CD4-positive, alpha-beta T cell (primary cell): ENCODE measurements at regions not wholly inside any gene's neighbourhood (a gene's known extent, or its start where the extent isn't known, plus 50 kb on each side); places are given as distances from the start of the nearest gene placed in this dataset.

Experiments used
- ATAC-seq: fragments of 200-7000 bp; cut with Tn5 transposase; one replicate; pipeline ENCODE4 v1.10.0; 2022; ENCODE audit warnings: mild to moderate bottlenecking; ENCODE audit not compliant: poor library complexity
- CTCF ChIA-PET: fragments of 350-600 bp; sonication (Branson Sonifier 250); formaldehyde crosslinking; loops from one replicate; lab custom pipeline; 2021; ENCODE audit warnings: antibody characterized with exemption, inconsistent platforms; lab: Charles Lee
- POLR2A ChIA-PET: fragments of 350-600 bp; sonication (Branson Sonifier 250); formaldehyde crosslinking; loops from one replicate; lab custom pipeline; 2021; ENCODE audit warnings: antibody characterized with exemption, inconsistent platforms; lab: Charles Lee
- DNase-seq, 14 experiments: peaks; one replicate each; pipeline ENCODE4 v3.0.0-alpha.2; 2013 to 2020; ENCODE audit warnings: mixed read lengths in 2 of 14
- H3K27ac ChIP-seq, 2 donors: one replicate each; pipeline versions ENCODE4 v1.5.1 to v1.7.0; 2013; ENCODE audit warnings: low read length in 2 of 2, low read depth in 1 of 2, mild to moderate bottlenecking in 1 of 2
- H3K27me3 ChIP-seq, 2 experiments: 1 replicate in 1 of 2; 2 replicates in 1 of 2; pipeline versions ENCODE4 v1.6.1 to v1.7.0; 2013; ENCODE audit warnings: low read length in 2 of 2, control low read depth in 1 of 2, mild to moderate bottlenecking in 1 of 2, moderate library complexity in 1 of 2; ENCODE audit not compliant: insufficient read depth in 2 of 2, control insufficient read depth in 1 of 2
- H3K36me3 ChIP-seq: one replicate; pipeline ENCODE4 v1.6.1; 2013; ENCODE audit warnings: low read length, control low read depth; ENCODE audit not compliant: insufficient read depth
- H3K4me1 ChIP-seq: one replicate; pipeline ENCODE4 v1.6.1; 2013; ENCODE audit warnings: low read length, control low read depth; ENCODE audit not compliant: insufficient read depth
- H3K4me3 ChIP-seq: one replicate; pipeline ENCODE4 v1.5.1; 2013; ENCODE audit warnings: mild to moderate bottlenecking, low read length, moderate library complexity
- H3K9me3 ChIP-seq, 2 experiments: 1 replicate in 1 of 2; 2 replicates in 1 of 2; pipeline versions ENCODE4 v1.6.1 to v1.7.0; 2013; ENCODE audit warnings: low read length in 2 of 2, mild to moderate bottlenecking in 2 of 2, control low read depth in 1 of 2, moderate library complexity in 1 of 2; ENCODE audit not compliant: control insufficient read depth in 1 of 2, insufficient read depth in 1 of 2
- H3K27ac Mint-ChIP-seq: one replicate; pipeline ENCODE4 v1.8.0; 2020; ENCODE audit warnings: mixed read lengths
- H3K27me3 Mint-ChIP-seq: one replicate; pipeline ENCODE4 v1.8.0; 2021; ENCODE audit warnings: mixed read lengths
- H3K36me3 Mint-ChIP-seq: one replicate; pipeline ENCODE4 v1.8.0; 2021; ENCODE audit warnings: low read depth, mixed read lengths
- H3K4me1 Mint-ChIP-seq: one replicate; pipeline ENCODE4 v1.8.0; 2021; ENCODE audit warnings: low read depth, mixed read lengths
- H3K4me3 Mint-ChIP-seq: one replicate; pipeline ENCODE4 v1.8.0; 2020; ENCODE audit warnings: mild to moderate bottlenecking, mixed read lengths
- H3K9me3 Mint-ChIP-seq: one replicate; pipeline ENCODE4 v1.8.0; 2020; ENCODE audit warnings: mixed read lengths
- intact Hi-C, 2 experiments: fragments of 100-400 bp; cut with DNase I in 1 of 2; cut with micrococcal nuclease in 1 of 2; formaldehyde crosslinking; loops; one replicate each; pipeline versions ENCODE4 v1.15.1 to v1.9.0; 2023 to 2025; cut with DNase I, micrococcal nuclease
- TF ChIP-seq, protein P1 (sequence below): fragments of 200-600 bp; IDR thresholded peaks from one replicate; pipeline ENCODE4 v1.8.0; 2022; ENCODE audit warnings: antibody characterized with exemption, mild to moderate bottlenecking

DNA sequence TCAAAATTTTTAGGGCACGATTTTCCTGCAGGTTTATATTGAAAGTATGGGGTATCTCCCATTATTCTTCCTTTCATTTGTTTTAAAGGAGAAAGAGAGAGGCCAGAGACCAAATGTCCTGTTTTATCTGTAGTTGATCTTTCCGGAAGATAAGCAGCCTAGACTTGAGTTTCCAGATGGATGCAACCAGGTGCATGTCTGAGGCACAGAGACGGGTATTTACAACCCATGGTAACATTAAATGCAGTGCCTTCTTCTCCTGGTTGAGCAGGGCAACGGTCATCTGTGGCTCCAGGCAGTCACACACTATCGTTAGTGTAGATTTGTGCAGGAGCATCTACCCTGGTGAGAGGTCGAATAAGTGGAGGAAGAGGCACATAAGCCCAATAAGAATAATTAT, 1507.1 kb downstream of the UQCRFS1 start:
- H3K4me3 Mint-ChIP-seq, result no peak overlapping the region
- TF ChIP-seq, protein P1, sequence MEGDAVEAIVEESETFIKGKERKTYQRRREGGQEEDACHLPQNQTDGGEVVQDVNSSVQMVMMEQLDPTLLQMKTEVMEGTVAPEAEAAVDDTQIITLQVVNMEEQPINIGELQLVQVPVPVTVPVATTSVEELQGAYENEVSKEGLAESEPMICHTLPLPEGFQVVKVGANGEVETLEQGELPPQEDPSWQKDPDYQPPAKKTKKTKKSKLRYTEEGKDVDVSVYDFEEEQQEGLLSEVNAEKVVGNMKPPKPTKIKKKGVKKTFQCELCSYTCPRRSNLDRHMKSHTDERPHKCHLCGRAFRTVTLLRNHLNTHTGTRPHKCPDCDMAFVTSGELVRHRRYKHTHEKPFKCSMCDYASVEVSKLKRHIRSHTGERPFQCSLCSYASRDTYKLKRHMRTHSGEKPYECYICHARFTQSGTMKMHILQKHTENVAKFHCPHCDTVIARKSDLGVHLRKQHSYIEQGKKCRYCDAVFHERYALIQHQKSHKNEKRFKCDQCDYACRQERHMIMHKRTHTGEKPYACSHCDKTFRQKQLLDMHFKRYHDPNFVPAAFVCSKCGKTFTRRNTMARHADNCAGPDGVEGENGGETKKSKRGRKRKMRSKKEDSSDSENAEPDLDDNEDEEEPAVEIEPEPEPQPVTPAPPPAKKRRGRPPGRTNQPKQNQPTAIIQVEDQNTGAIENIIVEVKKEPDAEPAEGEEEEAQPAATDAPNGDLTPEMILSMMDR, result no peak
- ATAC-seq, result no peak
- H3K27me3 ChIP-seq, result no peaks in the 10 kb centered on the region
- no peak overlapping the region for H3K4me3 ChIP-seq
- intact Hi-C loops, result no loop called here
- no peaks in the 10 kb centered on the region for H3K4me1 ChIP-seq
- no peaks in the 10 kb centered on the region for H3K36me3 Mint-ChIP-seq
- peaks cover 13% of the 10 kb centered on the region for H3K9me3 Mint-ChIP-seq
- ChIA-PET POLR2A (no interaction called here), CTCF (no interaction called here)
- no peaks in the 10 kb centered on the region for H3K4me1 Mint-ChIP-seq
- no peak overlapping the region for H3K27ac Mint-ChIP-seq
- H3K27me3 Mint-ChIP-seq, result no peaks in the 10 kb centered on the region
- no peaks in the 10 kb centered on the region for H3K36me3 ChIP-seq
- H3K27ac ChIP-seq, result no peak overlapping the region
- no peak for DNase-seq
- peaks cover 3 to 9% of the 10 kb centered on the region in 2 experiments for H3K9me3 ChIP-seq

DNA sequence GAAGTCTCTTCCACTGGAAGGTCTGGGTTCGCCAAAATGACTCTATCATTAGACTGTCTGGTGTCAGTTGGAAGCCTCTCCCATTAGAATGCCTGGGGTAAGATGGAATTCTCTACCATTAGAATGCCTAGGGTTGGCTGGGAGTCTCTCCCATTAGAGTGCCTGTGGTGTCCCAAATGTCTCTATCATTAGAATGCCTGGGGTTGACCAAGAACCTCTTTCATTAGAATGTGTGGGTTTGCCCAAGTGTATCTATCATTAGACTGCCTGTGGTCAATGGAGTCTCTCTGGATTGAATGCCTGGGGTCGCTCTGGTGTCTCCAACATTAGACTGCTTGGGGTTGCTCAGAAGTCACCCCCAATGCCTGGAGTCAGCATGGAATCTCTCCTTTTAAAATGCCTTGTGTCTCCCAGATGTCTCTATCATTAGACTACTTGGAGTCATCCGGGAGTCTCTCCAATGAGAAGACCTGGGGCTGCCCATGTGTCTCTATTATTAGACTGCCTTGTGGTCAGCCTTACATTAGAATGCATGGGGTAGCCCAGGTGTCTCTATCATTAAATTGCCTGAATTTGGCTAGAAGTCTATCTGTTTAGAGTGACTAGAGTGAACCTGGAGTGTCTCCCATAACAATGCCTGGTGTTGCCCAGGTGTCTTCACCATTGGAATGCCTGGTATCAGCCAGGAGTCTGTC, 1518.4 kb downstream of the UQCRFS1 start:
- no peaks in the 10 kb centered on the region for H3K27me3 ChIP-seq
- H3K4me3 ChIP-seq, result no peak overlapping the region
- H3K36me3 ChIP-seq, result no peaks in the 10 kb centered on the region
- ATAC-seq (no peak), DNase-seq (no peak)
- Mint-ChIP-seq H3K27me3 (no peaks in the 10 kb centered on the region), H3K4me3 (no peak overlapping the region), H3K36me3 (no peaks in the 10 kb centered on the region), H3K9me3 (peaks cover 40% of the 10 kb centered on the region), H3K27ac (no peak overlapping the region), H3K4me1 (no peaks in the 10 kb centered on the region)
- CTCF ChIA-PET, result no interaction called here
- H3K9me3 ChIP-seq, result no peaks in the 10 kb centered on the region
- intact Hi-C loops, result no loop called here
- TF ChIP-seq, protein P1, result no peak
- no peak overlapping the region for H3K27ac ChIP-seq
- no peaks in the 10 kb centered on the region for H3K4me1 ChIP-seq
- POLR2A ChIA-PET, result no interaction called here

DNA sequence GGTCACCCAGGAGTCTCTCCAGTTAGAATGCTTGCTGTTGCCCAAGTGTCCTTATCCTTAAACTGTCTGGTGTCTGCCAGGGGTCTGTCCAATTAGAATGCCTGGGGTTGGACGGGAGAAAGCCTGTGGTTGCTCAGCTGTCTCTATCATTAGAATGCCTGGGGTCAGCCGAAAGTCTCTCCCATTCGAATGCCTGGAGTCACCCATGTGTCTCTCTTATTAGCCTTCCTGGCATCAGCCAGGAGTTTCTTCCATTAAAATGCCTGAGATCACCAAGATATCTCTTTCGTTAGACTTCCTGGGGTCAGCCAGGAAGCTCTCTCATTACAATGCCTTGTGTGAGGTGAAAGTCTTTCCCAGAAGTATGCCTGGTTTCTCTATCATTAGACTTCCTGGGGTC, 1521.0 kb downstream of the UQCRFS1 start:
- Histone ChIP-seq H3K4me3 (no peak overlapping the region), H3K4me1 (no peaks in the 10 kb centered on the region), H3K36me3 (no peaks in the 10 kb centered on the region), H3K27ac (no peak overlapping the region), H3K27me3 (no peaks in the 10 kb centered on the region), H3K9me3 (no peaks in the 10 kb centered on the region)
- intact Hi-C loops, result no loop called here
- Mint-ChIP-seq H3K27ac (no peak overlapping the region), H3K9me3 (peaks cover 33% of the 10 kb centered on the region), H3K4me3 (no peak overlapping the region), H3K4me1 (no peaks in the 10 kb centered on the region), H3K36me3 (no peaks in the 10 kb centered on the region), H3K27me3 (no peaks in the 10 kb centered on the region)
- ATAC-seq (no peak), DNase-seq (no peak)
- TF ChIP-seq, protein P1, result no peak
- ChIA-PET POLR2A (no interaction called here), CTCF (no interaction called here)
